Activated CD8-positive, alpha-beta T cell treated with anti-CD3 and anti-CD28 coated beads for 36 hours (primary cell): ENCODE measurements at regions not wholly inside any gene's neighbourhood (a gene's known extent, or its start where the extent isn't known, plus 50 kb on each side); places are given as distances from the start of the nearest gene placed in this dataset.

Source experiments
- ATAC-seq: fragments of 200-7000 bp; cut with Tn5 transposase; one replicate; pipeline ENCODE4 v1.10.0; 2021; ENCODE audit warnings: mild to moderate bottlenecking, moderate library complexity
- CTCF ChIA-PET: fragments of 350-600 bp; sonication (Branson Sonifier 250); formaldehyde crosslinking; loops from one replicate; lab custom pipeline; 2021; ENCODE audit warnings: antibody characterized with exemption; lab: Charles Lee
- POLR2A ChIA-PET: fragments of 350-600 bp; sonication (Branson Sonifier 250); formaldehyde crosslinking; loops from one replicate; lab custom pipeline; 2021; ENCODE audit warnings: antibody characterized with exemption; lab: Charles Lee
- DNase-seq: peaks from one replicate; pipeline ENCODE4 v3.0.0-alpha.2; 2020
- H3K27ac Mint-ChIP-seq: one replicate; pipeline ENCODE4 v1.8.0; 2021; ENCODE audit warnings: mild to moderate bottlenecking, mixed read lengths
- H3K27me3 Mint-ChIP-seq: one replicate; pipeline ENCODE4 v1.8.0; 2021; ENCODE audit warnings: mixed read lengths
- H3K36me3 Mint-ChIP-seq: one replicate; pipeline ENCODE4 v1.8.0; 2021; ENCODE audit warnings: low read depth, mixed read lengths
- H3K4me1 Mint-ChIP-seq: one replicate; pipeline ENCODE4 v1.8.0; 2021; ENCODE audit warnings: low read depth, mixed read lengths
- H3K4me3 Mint-ChIP-seq: one replicate; pipeline ENCODE4 v1.8.0; 2021; ENCODE audit warnings: mild to moderate bottlenecking, moderate library complexity, mixed read lengths
- H3K9me3 Mint-ChIP-seq: one replicate; pipeline ENCODE4 v1.8.0; 2021; ENCODE audit warnings: mixed read lengths
- CTCF ChIP-seq: fragments of 200-600 bp; IDR thresholded peaks from one replicate; pipeline ENCODE4 v1.8.0; 2022; ENCODE audit warnings: antibody characterized with exemption, mild to moderate bottlenecking
- intact Hi-C: fragments of 100-400 bp; cut with micrococcal nuclease; formaldehyde crosslinking; loops from one replicate; pipeline ENCODE4 v1.10.0; 2022

DNA sequence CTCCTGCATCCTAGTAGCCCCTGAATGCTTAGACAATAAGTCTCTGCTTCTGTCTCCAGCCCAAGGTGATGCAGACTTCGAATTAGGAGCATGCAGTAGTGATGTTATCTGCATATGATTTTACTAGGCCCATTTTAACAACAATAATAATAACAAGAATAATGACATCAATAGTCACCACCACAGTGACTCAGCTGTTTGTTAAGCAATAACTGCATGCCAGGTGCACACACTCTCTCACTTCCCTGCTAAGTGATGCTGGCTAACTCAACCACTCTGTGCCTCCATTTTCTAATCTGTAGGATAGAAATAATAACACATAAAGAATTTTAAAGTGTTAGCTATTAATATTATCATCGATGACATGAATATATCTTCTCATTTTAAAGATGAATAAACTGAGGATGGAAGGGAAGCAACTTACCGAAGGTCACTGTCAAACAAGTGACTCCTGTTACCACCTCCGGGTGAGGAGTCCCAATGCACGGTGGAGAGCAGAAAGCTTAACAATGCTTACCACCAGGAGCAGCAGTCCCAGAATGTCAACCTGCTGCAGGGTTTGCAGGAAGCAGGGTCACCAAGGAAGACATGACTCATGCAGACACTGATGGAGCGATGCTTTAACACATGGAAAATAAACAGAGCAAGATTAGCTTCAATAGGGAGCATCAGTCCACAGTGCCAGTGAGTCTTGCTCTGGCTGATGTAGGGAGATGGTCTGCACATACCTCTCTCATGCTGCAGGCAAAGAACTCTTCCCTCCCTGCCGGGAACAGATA lies 290.2 kb downstream of the SPATA17 start:
- DNase-seq (no peak), ATAC-seq (no peak)
- Mint-ChIP-seq H3K4me3 (no peak overlapping the region), H3K27me3 (peaks cover 10% of the 10 kb centered on the region), H3K27ac (no peak overlapping the region), H3K4me1 (no peaks in the 10 kb centered on the region), H3K36me3 (no peaks in the 10 kb centered on the region), H3K9me3 (no peaks in the 10 kb centered on the region)
- intact Hi-C loops, result no loop called here
- no peak for TF ChIP-seq CTCF
- ChIA-PET POLR2A (no interaction called here), CTCF (no interaction called here)

DNA sequence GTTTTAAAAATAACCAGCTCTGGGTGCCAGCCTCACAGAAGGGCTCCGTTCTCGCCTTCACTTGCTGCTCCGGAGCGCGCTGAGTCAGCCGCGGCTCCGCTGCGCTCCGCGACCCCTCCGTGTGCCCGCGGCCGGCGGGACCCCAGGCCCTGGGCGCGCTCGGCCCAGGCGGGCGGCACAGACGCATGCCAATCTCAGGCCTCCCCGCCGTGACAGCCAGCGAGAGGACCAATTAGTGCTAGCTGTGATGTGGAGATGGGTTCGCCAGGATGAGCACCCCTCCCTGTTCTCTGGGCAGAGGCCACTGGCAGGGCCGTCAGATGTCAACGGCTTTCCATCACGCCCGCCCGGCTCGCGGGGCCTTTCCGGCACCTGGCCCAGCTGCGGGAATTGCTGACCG lies 293.8 kb downstream of the SPATA17 start:
- ATAC-seq, result no peak
- H3K36me3 Mint-ChIP-seq, result no peaks in the 10 kb centered on the region
- TF ChIP-seq CTCF, result no peak
- H3K9me3 Mint-ChIP-seq, result no peaks in the 10 kb centered on the region
- H3K27me3 Mint-ChIP-seq, result peaks cover 10% of the 10 kb centered on the region
- H3K27ac Mint-ChIP-seq, result no peak overlapping the region
- intact Hi-C loops, result no loop called here
- CTCF ChIA-PET, result no interaction called here
- H3K4me3 Mint-ChIP-seq, result no peak overlapping the region
- no peaks in the 10 kb centered on the region for H3K4me1 Mint-ChIP-seq
- POLR2A ChIA-PET, result no interaction called here
- DNase-seq, result no peak

GRCh38 chr1:217929213-217929885 lies 298.2 kb downstream of the SPATA17 start:
- Mint-ChIP-seq H3K27ac (no peak overlapping the region), H3K4me3 (no peak overlapping the region), H3K4me1 (no peaks in the 10 kb centered on the region), H3K27me3 (peaks cover 5% of the 10 kb centered on the region), H3K36me3 (no peaks in the 10 kb centered on the region), H3K9me3 (no peaks in the 10 kb centered on the region)
- ATAC-seq (no peak), DNase-seq (no peak)
- TF ChIP-seq CTCF, result no peak
- intact Hi-C loops, result no loop called here
- ChIA-PET CTCF (no interaction called here), POLR2A (no interaction called here)

DNA sequence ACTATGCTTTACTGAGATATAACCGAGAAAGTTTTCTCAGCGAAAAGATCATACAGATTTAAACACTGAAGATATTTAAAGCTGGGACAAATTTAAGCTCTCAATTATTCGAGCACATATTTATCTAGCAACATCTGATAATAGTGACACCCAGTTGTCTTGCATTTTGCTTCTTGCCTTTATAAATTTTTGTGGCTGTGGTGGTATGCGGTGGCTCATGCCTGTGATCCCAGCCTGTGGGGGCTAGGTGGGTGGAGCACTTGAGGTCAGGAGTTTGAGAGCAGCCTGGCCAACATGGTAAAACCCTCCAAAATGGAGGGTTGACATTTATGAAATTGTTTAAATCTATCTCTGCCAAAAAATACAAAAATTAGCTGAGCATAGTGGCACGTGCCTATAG lies 312.2 kb downstream of the SPATA17 start:
- H3K27me3 Mint-ChIP-seq, result no peaks in the 10 kb centered on the region
- no peak for TF ChIP-seq CTCF
- POLR2A ChIA-PET, result no interaction called here
- no peaks in the 10 kb centered on the region for H3K36me3 Mint-ChIP-seq
- CTCF ChIA-PET, result no interaction called here
- ATAC-seq, result no peak
- no peak for DNase-seq
- intact Hi-C loops, result no loop called here
- H3K9me3 Mint-ChIP-seq, result no peaks in the 10 kb centered on the region
- no peak overlapping the region for H3K4me3 Mint-ChIP-seq
- no peak overlapping the region for H3K27ac Mint-ChIP-seq
- no peaks in the 10 kb centered on the region for H3K4me1 Mint-ChIP-seq

- Mint-ChIP-seq H3K36me3 (no peaks in the 10 kb centered on the region), H3K4me1 (no peaks in the 10 kb centered on the region), H3K9me3 (no peaks in the 10 kb centered on the region), H3K27me3 (no peaks in the 10 kb centered on the region), H3K27ac (no peak overlapping the region), H3K4me3 (no peak overlapping the region)
- no peak for DNase-seq
- no peak for ATAC-seq
- ChIA-PET CTCF (no interaction called here), POLR2A (no interaction called here)
- TF ChIP-seq CTCF, result no peak
- intact Hi-C loops, result no loop called here
Observed at GRCh38 chr1:217944550-217944949, 313.4 kb downstream of the SPATA17 start.
